Prostate gland (tissue), 2 donors: ENCODE measurements at regions not wholly inside any gene's neighbourhood (a gene's known extent, or its start where the extent isn't known, plus 50 kb on each side); places are given as distances from the start of the nearest gene placed in this dataset.
"Not testable (repeated sequence)": the region's sequence is repeated elsewhere in the genome, so short reads cannot be mapped to it uniquely, and the experiment has no call there.

ENCODE experiments used
- DNase-seq: peaks from one replicate; pipeline ENCODE4 v3.0.0-alpha.2; 2019; ENCODE audit warnings: low spot score
- H3K27ac ChIP-seq, 2 donors: fragments of 200-600 bp; sonication (generic); 2 replicates each; pipeline ENCODE4 v1.5.1; 2017 to 2019
- H3K27me3 ChIP-seq: fragments of 200-600 bp; sonication (generic); replicated peaks from 2 replicates; pipeline ENCODE4 v1.5.1; 2019; ENCODE audit not compliant: insufficient read depth
- H3K36me3 ChIP-seq, 2 donors: fragments of 200-600 bp; sonication (generic); 1 replicate in 1 of 2; 2 replicates in 1 of 2; pipeline versions ENCODE4 v1.5.1 to v1.8.1; 2017 to 2019
- H3K4me1 ChIP-seq: fragments of 200-600 bp; sonication (generic); replicated peaks from 2 replicates; pipeline ENCODE4 v1.5.1; 2019
- H3K4me3 ChIP-seq, 2 donors: fragments of 200-600 bp; sonication (generic); 2 replicates each; pipeline ENCODE4 v1.5.1; 2017 to 2019
- H3K9me3 ChIP-seq: fragments of 200-600 bp; sonication (generic); 2 replicates; pipeline ENCODE4 v1.5.1; 2017
- POLR2A ChIP-seq: fragments of 450-650 bp; IDR thresholded peaks from one replicate; pipeline ENCODE4 v1.6.1; 2016; ENCODE audit warnings: antibody characterized with exemption, mild to moderate bottlenecking
- POLR2AphosphoS5 ChIP-seq: sonication (generic); formaldehyde crosslinking; IDR thresholded peaks from one replicate; pipeline ENCODE4 v1.6.1; 2017; ENCODE audit warnings: antibody characterized with exemption
- WGBS: methylation state at CpG from one replicate; pipeline ENCODE4 v1.1.5; 2018; 5-methylcytosine and 5-hydroxymethylcytosine counted together
- intact Hi-C: fragments of 100-400 bp; cut with DNase I; formaldehyde crosslinking; loops from one replicate; pipeline ENCODE4 v1.14.2; 2022
- TF ChIP-seq, protein P1 (sequence below), 4 experiments: fragments of 200-600 bp in 2 of 4; fragments of 450-650 bp in 2 of 4; sonication (generic) in 2 of 4; IDR thresholded peaks; 1 replicate in 3 of 4; 2 replicates in 1 of 4; pipeline ENCODE4 v1.5.1; 2016 to 2019; ENCODE audit warnings: antibody characterized with exemption in 4 of 4, mild to moderate bottlenecking in 2 of 4, moderate library complexity in 2 of 4

DNA sequence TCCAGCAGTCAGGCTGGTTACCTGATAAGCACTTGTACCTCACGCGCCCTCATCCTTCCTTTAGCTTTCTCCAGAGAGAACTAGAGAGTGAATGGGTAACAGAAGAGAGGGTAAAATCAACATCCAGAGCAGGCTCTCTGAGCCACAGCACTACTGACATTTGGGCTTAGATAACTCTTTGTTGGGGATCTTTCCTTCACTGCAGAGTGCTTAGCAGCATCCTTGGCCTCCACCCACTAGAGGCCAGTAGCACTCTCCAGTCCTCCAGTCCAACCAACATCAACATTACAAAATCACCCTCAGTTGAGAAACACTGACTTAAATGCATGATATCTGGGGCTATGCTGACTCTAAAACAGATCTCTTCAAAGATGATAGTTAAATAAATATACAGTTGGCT is 220.7 kb downstream of the TACR3 start:
- TF ChIP-seq POLR2A (no peak), POLR2AphosphoS5 (no peak)
- TF ChIP-seq, protein P1, sequence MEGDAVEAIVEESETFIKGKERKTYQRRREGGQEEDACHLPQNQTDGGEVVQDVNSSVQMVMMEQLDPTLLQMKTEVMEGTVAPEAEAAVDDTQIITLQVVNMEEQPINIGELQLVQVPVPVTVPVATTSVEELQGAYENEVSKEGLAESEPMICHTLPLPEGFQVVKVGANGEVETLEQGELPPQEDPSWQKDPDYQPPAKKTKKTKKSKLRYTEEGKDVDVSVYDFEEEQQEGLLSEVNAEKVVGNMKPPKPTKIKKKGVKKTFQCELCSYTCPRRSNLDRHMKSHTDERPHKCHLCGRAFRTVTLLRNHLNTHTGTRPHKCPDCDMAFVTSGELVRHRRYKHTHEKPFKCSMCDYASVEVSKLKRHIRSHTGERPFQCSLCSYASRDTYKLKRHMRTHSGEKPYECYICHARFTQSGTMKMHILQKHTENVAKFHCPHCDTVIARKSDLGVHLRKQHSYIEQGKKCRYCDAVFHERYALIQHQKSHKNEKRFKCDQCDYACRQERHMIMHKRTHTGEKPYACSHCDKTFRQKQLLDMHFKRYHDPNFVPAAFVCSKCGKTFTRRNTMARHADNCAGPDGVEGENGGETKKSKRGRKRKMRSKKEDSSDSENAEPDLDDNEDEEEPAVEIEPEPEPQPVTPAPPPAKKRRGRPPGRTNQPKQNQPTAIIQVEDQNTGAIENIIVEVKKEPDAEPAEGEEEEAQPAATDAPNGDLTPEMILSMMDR (IDR thresholded peaks at IDR 0.05): no peak
- DNase-seq: no peak
- H3K4me3 ChIP-seq: no peak overlapping the region
- no peaks in the 10 kb centered on the region for H3K9me3 ChIP-seq
- H3K27ac ChIP-seq: no peak overlapping the region
- intact Hi-C loops: no loop called here
- no peaks in the 10 kb centered on the region for H3K27me3 ChIP-seq
- whole genome bisulfite sequencing: 94% methylated on average over 2 of the region's 2 CpGs
- H3K4me1 ChIP-seq: no peaks in the 10 kb centered on the region
- no peaks in the 10 kb centered on the region for H3K36me3 ChIP-seq

- TF ChIP-seq, protein P1 (IDR thresholded peaks at IDR 0.05): no peak
- TF ChIP-seq POLR2AphosphoS5 (no peak), POLR2A (no peak)
- H3K27me3 ChIP-seq: no peaks in the 10 kb centered on the region
- H3K4me3 ChIP-seq: no peak overlapping the region
- 50% methylated on average over 8 of the region's 8 CpGs for WGBS
- H3K27ac ChIP-seq: no peak overlapping the region
- intact Hi-C loops: no loop called here
- H3K9me3 ChIP-seq: no peaks in the 10 kb centered on the region
- H3K36me3 ChIP-seq: no peaks in the 10 kb centered on the region
- no peaks in the 10 kb centered on the region for H3K4me1 ChIP-seq
- no peak for DNase-seq
Observed at GRCh38 chr4:103498161-103499070, 221.4 kb downstream of the TACR3 start.

- H3K27ac ChIP-seq: no peak overlapping the region
- intact Hi-C loops: no loop called here
- no peaks in the 10 kb centered on the region for H3K27me3 ChIP-seq
- H3K4me3 ChIP-seq: no peak overlapping the region
- 85% methylated on average over 1 of the region's 1 CpG for WGBS
- H3K4me1 ChIP-seq: no peaks in the 10 kb centered on the region
- DNase-seq: no peak
- TF ChIP-seq POLR2AphosphoS5: no peak
- H3K9me3 ChIP-seq: no peaks in the 10 kb centered on the region
- H3K36me3 ChIP-seq: no peaks in the 10 kb centered on the region
Observed at GRCh38 chr4:103497692-103498091, 222.1 kb downstream of the TACR3 start.

- no peaks in the 10 kb centered on the region for H3K4me1 ChIP-seq
- 90% methylated on average over 5 of the region's 5 CpGs for WGBS
- intact Hi-C loops: no loop called here
- DNase-seq: no peak
- no peaks in the 10 kb centered on the region for H3K36me3 ChIP-seq
- no peak overlapping the region for H3K4me3 ChIP-seq
- TF ChIP-seq POLR2A: no peak
- TF ChIP-seq, protein P1 (IDR thresholded peaks at IDR 0.05): no peak
- no peak for TF ChIP-seq POLR2AphosphoS5
- no peaks in the 10 kb centered on the region for H3K27me3 ChIP-seq
- no peaks in the 10 kb centered on the region for H3K9me3 ChIP-seq
- no peak overlapping the region for H3K27ac ChIP-seq
Observed at GRCh38 chr4:103496800-103497199, 223.0 kb downstream of the TACR3 start.

- H3K27me3 ChIP-seq: no peaks in the 10 kb centered on the region
Observed at GRCh38 chr4:103493450-103494159, 226.2 kb downstream of the TACR3 start.

GRCh38 chr4:103485296-103485695 is 234.5 kb downstream of the TACR3 start:
- H3K9me3 ChIP-seq, H3K27ac ChIP-seq, H3K4me3 ChIP-seq, H3K4me1 ChIP-seq, DNase-seq, intact Hi-C loops, H3K27me3 ChIP-seq, H3K36me3 ChIP-seq: not testable (repeated sequence)
- WGBS: 86% methylated on average over 4 of the region's 4 CpGs

More at GRCh38 chr4:103493450-103494159, 226.2 kb downstream of the TACR3 start:
- Histone ChIP-seq H3K4me3 (no peak overlapping the region), H3K27ac (no peak overlapping the region), H3K9me3 (no peaks in the 10 kb centered on the region), H3K4me1 (no peaks in the 10 kb centered on the region), H3K36me3 (no peaks in the 10 kb centered on the region)
- TF ChIP-seq POLR2A (no peak), POLR2AphosphoS5 (no peak)
- TF ChIP-seq, protein P1 (IDR thresholded peaks at IDR 0.05): no peak
- DNase-seq: no peak
- intact Hi-C loops: no loop called here
- 58% methylated on average over 4 of the region's 4 CpGs for WGBS
